ENCODE measurements at regions not wholly inside any gene's neighbourhood (a gene's known extent, or its start where the extent isn't known, plus 50 kb on each side); places are given as distances from the start of the nearest gene placed in this dataset.

DNA sequence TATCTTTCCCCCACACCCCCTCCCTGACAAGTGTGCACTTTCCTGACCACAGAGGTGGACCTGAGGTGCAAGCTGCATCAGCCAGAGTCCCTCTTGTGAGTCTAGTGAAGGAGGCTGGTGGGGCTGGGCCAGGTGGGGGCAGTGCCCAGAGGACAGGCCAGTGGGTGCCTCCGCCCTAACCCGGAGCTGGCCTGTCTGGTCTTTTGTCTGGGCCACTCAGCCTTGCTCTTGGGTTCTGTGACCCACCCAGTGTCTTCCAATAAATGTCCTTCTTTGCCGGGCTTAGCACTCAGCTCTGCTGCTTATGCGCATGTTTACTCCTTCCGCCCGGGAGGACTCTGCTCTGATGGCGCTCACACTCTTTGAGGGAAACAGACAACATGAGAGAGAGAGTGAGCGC lies 526.2 kb downstream of the TBC1D22A start:
- TF ChIP-seq, protein P1, sequence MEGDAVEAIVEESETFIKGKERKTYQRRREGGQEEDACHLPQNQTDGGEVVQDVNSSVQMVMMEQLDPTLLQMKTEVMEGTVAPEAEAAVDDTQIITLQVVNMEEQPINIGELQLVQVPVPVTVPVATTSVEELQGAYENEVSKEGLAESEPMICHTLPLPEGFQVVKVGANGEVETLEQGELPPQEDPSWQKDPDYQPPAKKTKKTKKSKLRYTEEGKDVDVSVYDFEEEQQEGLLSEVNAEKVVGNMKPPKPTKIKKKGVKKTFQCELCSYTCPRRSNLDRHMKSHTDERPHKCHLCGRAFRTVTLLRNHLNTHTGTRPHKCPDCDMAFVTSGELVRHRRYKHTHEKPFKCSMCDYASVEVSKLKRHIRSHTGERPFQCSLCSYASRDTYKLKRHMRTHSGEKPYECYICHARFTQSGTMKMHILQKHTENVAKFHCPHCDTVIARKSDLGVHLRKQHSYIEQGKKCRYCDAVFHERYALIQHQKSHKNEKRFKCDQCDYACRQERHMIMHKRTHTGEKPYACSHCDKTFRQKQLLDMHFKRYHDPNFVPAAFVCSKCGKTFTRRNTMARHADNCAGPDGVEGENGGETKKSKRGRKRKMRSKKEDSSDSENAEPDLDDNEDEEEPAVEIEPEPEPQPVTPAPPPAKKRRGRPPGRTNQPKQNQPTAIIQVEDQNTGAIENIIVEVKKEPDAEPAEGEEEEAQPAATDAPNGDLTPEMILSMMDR (IDR thresholded peaks at IDR 0.05; ENCODE audit: insufficient read depth, low read depth, low read length, missing control alignments) = no peak
- DNase-seq (ENCODE audit: low read depth) = no peak
- H3K4me3 ChIP-seq (ENCODE audit: low read length) = no peak overlapping the region

DNA sequence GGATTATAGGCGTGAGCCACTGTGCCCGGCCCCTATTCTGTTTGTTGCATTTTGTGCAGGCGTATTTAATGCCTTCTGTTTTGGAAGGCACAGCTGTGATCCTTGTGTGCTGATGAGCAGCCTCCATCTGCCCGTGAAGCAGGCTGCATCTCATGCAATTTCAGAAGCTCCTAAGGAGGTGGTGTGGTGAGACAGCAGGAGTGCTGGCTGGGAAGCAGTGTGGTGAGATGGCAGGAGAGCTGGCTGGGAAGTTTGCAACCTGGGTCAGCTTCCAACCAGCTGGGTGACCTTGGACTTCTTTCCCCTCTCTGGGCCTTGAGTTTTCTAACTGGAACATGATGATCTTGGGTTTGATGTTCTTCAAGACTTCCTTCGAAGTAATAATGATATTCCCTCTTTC lies 525.1 kb downstream of the TBC1D22A start:
- no peak overlapping the region for H3K4me3 ChIP-seq (ENCODE audit: low read length)
- DNase-seq (ENCODE audit: low read depth) = no peak
- TF ChIP-seq, protein P1 (IDR thresholded peaks at IDR 0.05; ENCODE audit: insufficient read depth, low read depth, low read length, missing control alignments) = no peak

DNA sequence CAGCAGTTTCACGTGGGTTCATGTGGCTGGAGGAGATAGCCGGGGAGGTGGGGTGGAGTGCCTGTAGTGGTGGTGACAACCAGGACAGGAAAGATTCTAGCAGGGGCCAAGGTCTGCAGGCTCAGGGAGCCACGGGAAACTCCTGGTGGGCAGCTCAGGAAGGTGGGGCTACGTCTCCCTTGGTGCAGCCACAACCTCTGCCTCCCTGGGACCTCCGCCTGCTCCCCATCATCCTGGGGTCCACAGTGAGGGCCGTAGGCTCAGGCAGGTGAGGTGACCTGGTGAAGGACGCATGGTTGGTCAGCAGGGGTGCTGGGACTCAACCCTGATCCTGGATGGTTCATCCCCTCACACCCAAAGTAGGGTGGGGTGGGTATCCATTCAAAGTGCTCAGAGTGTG lies 524.1 kb downstream of the TBC1D22A start:
- H3K4me3 ChIP-seq (ENCODE audit: low read length) = no peak overlapping the region
- TF ChIP-seq, protein P1 (IDR thresholded peaks at IDR 0.05; ENCODE audit: insufficient read depth, low read depth, low read length, missing control alignments) = no peak
- no peak for DNase-seq (ENCODE audit: low read depth)

DNA sequence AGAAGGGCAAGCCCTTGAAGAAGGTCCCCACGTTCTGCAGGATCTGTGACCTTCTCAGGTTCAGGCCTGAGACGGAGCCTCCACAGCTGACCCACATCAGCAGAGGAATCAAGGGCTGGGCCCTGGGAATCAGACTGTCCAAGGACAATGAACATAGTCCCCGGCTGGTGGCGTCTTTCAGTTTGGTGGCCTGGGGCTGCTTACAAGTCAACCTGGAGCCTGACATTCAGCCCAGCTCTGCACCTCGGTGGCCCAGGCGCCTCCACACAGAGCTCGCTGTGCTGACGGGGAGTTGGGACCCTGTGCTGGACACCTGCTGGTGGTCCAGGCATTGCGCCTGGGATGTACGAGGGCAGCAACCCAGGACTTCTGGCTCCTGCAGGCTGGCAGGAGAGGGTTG lies 523.5 kb downstream of the TBC1D22A start:
- no peak for DNase-seq (ENCODE audit: low read depth)
- H3K4me3 ChIP-seq (ENCODE audit: low read length) = no peak overlapping the region
- TF ChIP-seq, protein P1 (IDR thresholded peaks at IDR 0.05; ENCODE audit: insufficient read depth, low read depth, low read length, missing control alignments) = no peak

DNA sequence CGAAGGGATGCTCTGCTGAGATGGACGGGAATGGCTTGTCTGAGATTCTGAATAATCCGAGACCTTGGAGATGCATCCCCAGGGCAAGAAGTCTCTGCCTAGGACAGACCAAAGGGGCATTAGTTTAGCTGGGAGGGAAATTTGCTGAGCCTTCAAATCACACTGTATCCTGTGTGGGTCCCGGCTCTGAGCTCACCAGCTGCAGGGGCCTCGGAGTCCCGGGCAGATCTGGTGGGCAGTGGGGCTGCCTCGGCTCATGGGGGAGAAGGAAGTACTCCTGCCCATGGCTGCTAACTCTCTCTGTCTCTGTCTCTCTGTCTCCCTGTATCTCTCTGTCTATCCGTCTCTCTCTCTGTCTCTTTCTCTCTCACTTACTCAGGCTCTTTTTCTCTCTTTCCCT lies 522.4 kb downstream of the TBC1D22A start:
- TF ChIP-seq, protein P1 (IDR thresholded peaks at IDR 0.05; ENCODE audit: insufficient read depth, low read depth, low read length, missing control alignments) = no peak
- DNase-seq (ENCODE audit: low read depth) = no peak

DNA sequence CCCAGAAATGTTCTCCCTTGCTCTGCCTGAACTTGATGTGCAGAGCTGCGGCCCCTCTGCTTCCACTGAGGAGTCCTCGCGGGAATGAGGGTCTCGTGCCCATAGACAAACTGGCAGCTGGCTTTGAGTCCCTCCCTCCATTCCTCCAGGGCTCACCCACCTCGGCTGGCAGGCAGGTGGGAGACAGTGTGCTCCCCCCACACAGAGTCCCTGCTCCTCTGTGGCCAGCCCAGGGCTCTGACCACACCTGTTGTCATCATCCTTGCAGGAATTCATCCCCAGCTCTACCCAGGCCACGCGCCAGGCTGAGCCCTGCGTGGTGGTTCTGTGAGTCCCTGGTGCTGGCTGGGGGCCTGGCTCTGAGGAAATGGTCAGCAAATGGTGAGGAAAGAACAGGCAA lies 521.9 kb downstream of the TBC1D22A start:
- TF ChIP-seq, protein P1 (IDR thresholded peaks at IDR 0.05; ENCODE audit: insufficient read depth, low read depth, low read length, missing control alignments) = no peak
- no peak overlapping the region for H3K4me3 ChIP-seq (ENCODE audit: low read length)

More for the DNA sequence above, 522.4 kb downstream of the TBC1D22A start:
- H3K4me3 ChIP-seq (ENCODE audit: low read length) = no peak overlapping the region

DNA sequence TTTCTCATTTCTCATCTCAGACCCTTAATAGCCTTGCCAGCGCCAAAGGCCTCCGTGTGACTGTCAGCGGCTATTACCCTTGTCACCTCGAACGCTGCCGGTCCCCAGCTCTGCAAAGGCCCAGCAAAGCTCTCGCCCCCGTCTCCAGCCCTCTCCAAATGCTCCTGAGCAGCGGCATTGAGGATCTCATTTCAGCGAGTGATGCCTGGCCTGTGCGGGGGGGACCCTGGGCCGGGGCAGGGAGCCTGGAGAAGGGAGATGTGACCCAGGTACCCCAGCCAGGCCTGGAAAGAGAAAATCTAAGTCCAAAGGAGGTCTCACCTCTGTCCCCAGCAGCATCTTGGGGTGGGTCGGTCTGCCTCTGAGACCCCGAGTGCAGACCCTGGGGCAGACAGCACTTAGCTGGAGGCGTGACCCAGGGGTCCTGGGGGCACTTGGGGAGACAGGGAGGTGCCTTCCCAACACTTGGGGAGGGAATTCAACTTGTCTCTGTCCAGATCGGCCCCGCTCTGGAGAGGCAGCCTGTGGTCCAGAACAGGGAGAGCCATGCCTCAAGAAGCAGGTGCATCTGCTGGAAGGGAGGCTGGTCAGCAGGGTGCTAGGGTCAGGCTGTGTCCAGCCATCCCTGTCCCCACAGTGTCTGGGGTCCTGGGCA lies 521.3 kb downstream of the TBC1D22A start:
- TF ChIP-seq, protein P1 (IDR thresholded peaks at IDR 0.05; ENCODE audit: insufficient read depth, low read depth, low read length, missing control alignments) = no peak
- no peak for DNase-seq (ENCODE audit: low read depth)
- H3K4me3 ChIP-seq (ENCODE audit: low read length) = no peak overlapping the region

More for the DNA sequence above, 521.9 kb downstream of the TBC1D22A start:
- no peak for DNase-seq (ENCODE audit: low read depth)

Data from epithelial cell of esophagus (primary cell).